Body of pancreas (tissue), 4 donors: ENCODE measurements at regions not wholly inside any gene's neighbourhood (a gene's known extent, or its start where the extent isn't known, plus 50 kb on each side); places are given as distances from the start of the nearest gene placed in this dataset.

Experiments used
- CTCF ChIP-seq, 7 experiments: fragments of 450-650 bp in 4 of 7; fragments of 200-600 bp in 3 of 7; sonication (generic) in 3 of 7; IDR thresholded peaks; one replicate each; pipeline ENCODE4 v1.5.1; 2016 to 2019; ENCODE audit warnings: antibody characterized with exemption in 7 of 7
- POLR2A ChIP-seq, 3 donors: fragments of 450-650 bp; IDR thresholded peaks; one replicate each; pipeline ENCODE4 v1.6.1; 2016; ENCODE audit warnings: antibody characterized with exemption in 3 of 3, mild to moderate bottlenecking in 2 of 3

- TF ChIP-seq POLR2A (IDR thresholded peaks at IDR 0.05) (no peak), CTCF (IDR thresholded peaks at IDR 0.05) (no peak)
Observed at GRCh38 chr6:139567095-139567494, 192.6 kb upstream of the CITED2 start.
